ENCODE measurements at regions not wholly inside any gene's neighbourhood (a gene's known extent, or its start where the extent isn't known, plus 50 kb on each side); places are given as distances from the start of the nearest gene placed in this dataset.

- TF ChIP-seq CTCF (IDR thresholded peaks at IDR 0.05) (no peak), POLR2AphosphoS5 (IDR thresholded peaks at IDR 0.05) (no peak), POLR2A (IDR thresholded peaks at IDR 0.05) (no peak), EP300 (IDR thresholded peaks at IDR 0.05; ENCODE audit: low read depth) (no peak)
These were observed 331.5 kb upstream of the NOVA1 start for GRCh38 chr14:26929361-26929760.
